ENCODE measurements at regions not wholly inside any gene's neighbourhood (a gene's known extent, or its start where the extent isn't known, plus 50 kb on each side); places are given as distances from the start of the nearest gene placed in this dataset.

GRCh38 chr4:96972920-96973319 lies 1133.0 kb downstream of the PDHA2 start:
- TF ChIP-seq CTCF (IDR thresholded peaks at IDR 0.05) (no peak), POLR2A (IDR thresholded peaks at IDR 0.05) (no peak)

All from body of pancreas (tissue), 4 donors.